ENCODE measurements at regions not wholly inside any gene's neighbourhood (a gene's known extent, or its start where the extent isn't known, plus 50 kb on each side); places are given as distances from the start of the nearest gene placed in this dataset.

- TF ChIP-seq, protein P1, sequence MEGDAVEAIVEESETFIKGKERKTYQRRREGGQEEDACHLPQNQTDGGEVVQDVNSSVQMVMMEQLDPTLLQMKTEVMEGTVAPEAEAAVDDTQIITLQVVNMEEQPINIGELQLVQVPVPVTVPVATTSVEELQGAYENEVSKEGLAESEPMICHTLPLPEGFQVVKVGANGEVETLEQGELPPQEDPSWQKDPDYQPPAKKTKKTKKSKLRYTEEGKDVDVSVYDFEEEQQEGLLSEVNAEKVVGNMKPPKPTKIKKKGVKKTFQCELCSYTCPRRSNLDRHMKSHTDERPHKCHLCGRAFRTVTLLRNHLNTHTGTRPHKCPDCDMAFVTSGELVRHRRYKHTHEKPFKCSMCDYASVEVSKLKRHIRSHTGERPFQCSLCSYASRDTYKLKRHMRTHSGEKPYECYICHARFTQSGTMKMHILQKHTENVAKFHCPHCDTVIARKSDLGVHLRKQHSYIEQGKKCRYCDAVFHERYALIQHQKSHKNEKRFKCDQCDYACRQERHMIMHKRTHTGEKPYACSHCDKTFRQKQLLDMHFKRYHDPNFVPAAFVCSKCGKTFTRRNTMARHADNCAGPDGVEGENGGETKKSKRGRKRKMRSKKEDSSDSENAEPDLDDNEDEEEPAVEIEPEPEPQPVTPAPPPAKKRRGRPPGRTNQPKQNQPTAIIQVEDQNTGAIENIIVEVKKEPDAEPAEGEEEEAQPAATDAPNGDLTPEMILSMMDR (IDR thresholded peaks at IDR 0.05): no peak
- TF ChIP-seq POLR2A (IDR thresholded peaks at IDR 0.05): no peak
Measured at GRCh38 chr1:83043244-83043643, 955.7 kb downstream of the TTLL7 start.

All from adrenal gland (tissue), 5 donors.